ENCODE measurements at regions not wholly inside any gene's neighbourhood (a gene's known extent, or its start where the extent isn't known, plus 50 kb on each side); places are given as distances from the start of the nearest gene placed in this dataset.

- H3K4me3 ChIP-seq (replicated peaks in 1 of 3), result no peak overlapping the region
- 93 to 96% methylated on average over 8 of the region's 8 CpGs for WGBS, 2 donors
- H3K9me3 ChIP-seq, result no peaks in the 10 kb centered on the region
- no peak for DNase-seq
- H3K4me1 ChIP-seq, result no peaks in the 10 kb centered on the region
- intact Hi-C loops (cut with DNase I), result no loop called here
- H3K36me3 ChIP-seq, result no peaks in the 10 kb centered on the region
- H3K27me3 ChIP-seq, result no peaks in the 10 kb centered on the region
- no peak overlapping the region for H3K27ac ChIP-seq
- TF ChIP-seq POLR2A (IDR thresholded peaks at IDR 0.05), result no peak
- TF ChIP-seq CTCF (IDR thresholded peaks at IDR 0.05), result no peak
Observed at GRCh38 chr5:159536646-159537045, 206.4 kb upstream of the IL12B start.

- intact Hi-C loops (cut with DNase I), result no loop called here
- TF ChIP-seq CTCF (IDR thresholded peaks at IDR 0.05) (no peak), POLR2A (IDR thresholded peaks at IDR 0.05) (no peak)
- no peak for DNase-seq
- Histone ChIP-seq H3K27me3 (no peaks in the 10 kb centered on the region), H3K27ac (no peak overlapping the region), H3K4me1 (no peaks in the 10 kb centered on the region), H3K9me3 (no peaks in the 10 kb centered on the region), H3K4me3 (replicated peaks in 1 of 3) (no peak overlapping the region), H3K36me3 (no peaks in the 10 kb centered on the region)
- WGBS, 2 donors, result 93 to 96% methylated on average over 4 of the region's 4 CpGs
Observed at GRCh38 chr5:159539678-159540077, 209.4 kb upstream of the IL12B start.

- H3K9me3 ChIP-seq, result no peaks in the 10 kb centered on the region
- intact Hi-C loops (cut with DNase I), result no loop called here
- H3K4me1 ChIP-seq, result no peaks in the 10 kb centered on the region
- no peak for TF ChIP-seq CTCF (IDR thresholded peaks at IDR 0.05)
- no peak for TF ChIP-seq POLR2A (IDR thresholded peaks at IDR 0.05)
- H3K27ac ChIP-seq, result no peak overlapping the region
- H3K4me3 ChIP-seq (replicated peaks in 1 of 3), result no peak overlapping the region
- no peak for DNase-seq
- no peaks in the 10 kb centered on the region for H3K36me3 ChIP-seq
- H3K27me3 ChIP-seq, result no peaks in the 10 kb centered on the region
- 85 to 98% methylated on average over 1 of the region's 1 CpG for WGBS, 2 donors
Observed at GRCh38 chr5:159543326-159543725, 213.0 kb upstream of the IL12B start.

GRCh38 chr5:159545156-159545555 is 214.9 kb upstream of the IL12B start:
- H3K4me3 ChIP-seq (replicated peaks in 1 of 3), result no peak overlapping the region
- no peak for DNase-seq
- intact Hi-C loops (cut with DNase I), result no loop called here
- H3K9me3 ChIP-seq, result no peaks in the 10 kb centered on the region
- no peaks in the 10 kb centered on the region for H3K4me1 ChIP-seq
- WGBS, 2 donors, result 56 to 58% methylated on average over 1 of the region's 1 CpG
- no peaks in the 10 kb centered on the region for H3K27me3 ChIP-seq
- TF ChIP-seq POLR2A (IDR thresholded peaks at IDR 0.05), result no peak
- no peak for TF ChIP-seq CTCF (IDR thresholded peaks at IDR 0.05)
- H3K36me3 ChIP-seq, result no peaks in the 10 kb centered on the region
- no peak overlapping the region for H3K27ac ChIP-seq

- intact Hi-C loops (cut with DNase I), result no loop called here
- H3K4me1 ChIP-seq, result no peaks in the 10 kb centered on the region
- no peak overlapping the region for H3K4me3 ChIP-seq (replicated peaks in 1 of 3)
- DNase-seq, result no peak
- no peaks in the 10 kb centered on the region for H3K27me3 ChIP-seq
- H3K36me3 ChIP-seq, result no peaks in the 10 kb centered on the region
- no peaks in the 10 kb centered on the region for H3K9me3 ChIP-seq
- no peak for TF ChIP-seq CTCF (IDR thresholded peaks at IDR 0.05)
- H3K27ac ChIP-seq, result no peak overlapping the region
- WGBS, 2 donors, result 81 to 83% methylated on average over 3 of the region's 3 CpGs
Observed at GRCh38 chr5:159547466-159548195, 217.3 kb upstream of the IL12B start.
